Activated CD8-positive, alpha-beta T cell treated with anti-CD3 and anti-CD28 coated beads, Interleukin-2, amount 10 ng/mL, durations not matched to agents 7 days and 5 days (primary cell): ENCODE measurements at regions not wholly inside any gene's neighbourhood (a gene's known extent, or its start where the extent isn't known, plus 50 kb on each side); places are given as distances from the start of the nearest gene placed in this dataset.
"Not testable (repeated sequence)": the region's sequence is repeated elsewhere in the genome, so short reads cannot be mapped to it uniquely, and the experiment has no call there.

Experiments
- ATAC-seq: fragments of 150-1000 bp; cut with Tn5 transposase; one replicate; pipeline ENCODE4 v1.10.0; 2021; ENCODE audit warnings: moderate library complexity
- CTCF ChIA-PET: fragments of 350-600 bp; sonication (Branson Sonifier 250); formaldehyde crosslinking; loops from one replicate; lab custom pipeline; 2021; ENCODE audit warnings: antibody characterized with exemption; lab: Charles Lee
- POLR2A ChIA-PET: fragments of 350-600 bp; sonication (Branson Sonifier 250); formaldehyde crosslinking; loops from one replicate; lab custom pipeline; 2021; ENCODE audit warnings: antibody characterized with exemption; lab: Charles Lee
- DNase-seq: peaks from one replicate; pipeline ENCODE4 v3.0.0-alpha.2; 2020
- H3K27ac Mint-ChIP-seq: one replicate; pipeline ENCODE4 v1.8.0; 2021; ENCODE audit warnings: mild to moderate bottlenecking, mixed read lengths
- H3K27me3 Mint-ChIP-seq: one replicate; pipeline ENCODE4 v1.8.0; 2021; ENCODE audit warnings: low read depth, mixed read lengths
- H3K36me3 Mint-ChIP-seq: one replicate; pipeline ENCODE4 v1.8.0; 2021; ENCODE audit warnings: low read depth, mixed read lengths
- H3K4me1 Mint-ChIP-seq: one replicate; pipeline ENCODE4 v1.8.0; 2021; ENCODE audit warnings: low read depth, mixed read lengths
- H3K4me3 Mint-ChIP-seq: one replicate; pipeline ENCODE4 v1.8.0; 2021; ENCODE audit warnings: mild to moderate bottlenecking, mixed read lengths
- H3K9me3 Mint-ChIP-seq: one replicate; pipeline ENCODE4 v1.8.0; 2022; ENCODE audit warnings: mixed read lengths; ENCODE audit not compliant: insufficient read depth

- DNase-seq = no peak
- POLR2A ChIA-PET = no interaction called here
- H3K36me3 Mint-ChIP-seq = no peaks in the 10 kb centered on the region
- H3K9me3 Mint-ChIP-seq = no peaks in the 10 kb centered on the region
- ATAC-seq = no peak
- CTCF ChIA-PET = interaction anchor here (1.2 kb wide), 1 partner anchor 273 kb away, joined by 3 read pairs; no protein-coding TSS in a partner anchor
- H3K4me1 Mint-ChIP-seq = no peaks in the 10 kb centered on the region
- no peak overlapping the region for H3K27ac Mint-ChIP-seq
- H3K4me3 Mint-ChIP-seq = no peak overlapping the region
- peaks cover 5% of the 10 kb centered on the region for H3K27me3 Mint-ChIP-seq
Measured at GRCh38 chr2:128594651-128594910, 275.9 kb upstream of the HS6ST1 start.

GRCh38 chr2:128594953-128595677 is 276.4 kb upstream of the HS6ST1 start:
- peaks cover 5% of the 10 kb centered on the region for H3K27me3 Mint-ChIP-seq
- no peak for DNase-seq
- no peaks in the 10 kb centered on the region for H3K9me3 Mint-ChIP-seq
- ATAC-seq = no peak
- CTCF ChIA-PET = no interaction called here
- no peaks in the 10 kb centered on the region for H3K36me3 Mint-ChIP-seq
- POLR2A ChIA-PET = no interaction called here
- no peaks in the 10 kb centered on the region for H3K4me1 Mint-ChIP-seq
- H3K27ac Mint-ChIP-seq = no peak overlapping the region
- H3K4me3 Mint-ChIP-seq = no peak overlapping the region

GRCh38 chr2:128595763-128596395 is 277.2 kb upstream of the HS6ST1 start:
- ChIA-PET POLR2A (no interaction called here), CTCF (no interaction called here)
- DNase-seq (no peak), ATAC-seq (no peak)
- Mint-ChIP-seq H3K4me1 (no peaks in the 10 kb centered on the region), H3K9me3 (no peaks in the 10 kb centered on the region), H3K4me3 (no peak overlapping the region), H3K36me3 (no peaks in the 10 kb centered on the region), H3K27ac (no peak overlapping the region), H3K27me3 (no peaks in the 10 kb centered on the region)

- no peak overlapping the region for H3K27ac Mint-ChIP-seq
- H3K4me3 Mint-ChIP-seq = no peak overlapping the region
- ATAC-seq = no peak
- CTCF ChIA-PET = no interaction called here
- H3K27me3 Mint-ChIP-seq = no peaks in the 10 kb centered on the region
- no peaks in the 10 kb centered on the region for H3K4me1 Mint-ChIP-seq
- DNase-seq = no peak
- H3K9me3 Mint-ChIP-seq = no peaks in the 10 kb centered on the region
- no peaks in the 10 kb centered on the region for H3K36me3 Mint-ChIP-seq
- POLR2A ChIA-PET = no interaction called here
Measured at GRCh38 chr2:128596396-128597120, 277.9 kb upstream of the HS6ST1 start.

GRCh38 chr2:128597121-128597762 is 278.6 kb upstream of the HS6ST1 start:
- POLR2A ChIA-PET = no interaction called here
- H3K27ac Mint-ChIP-seq = no peak overlapping the region
- H3K36me3 Mint-ChIP-seq = no peaks in the 10 kb centered on the region
- no peaks in the 10 kb centered on the region for H3K4me1 Mint-ChIP-seq
- ATAC-seq = no peak
- H3K9me3 Mint-ChIP-seq = no peaks in the 10 kb centered on the region
- DNase-seq = no peak
- H3K27me3 Mint-ChIP-seq = no peaks in the 10 kb centered on the region
- CTCF ChIA-PET = no interaction called here
- no peak overlapping the region for H3K4me3 Mint-ChIP-seq

- DNase-seq, H3K4me3 Mint-ChIP-seq, H3K4me1 Mint-ChIP-seq, POLR2A ChIA-PET, ATAC-seq, H3K27me3 Mint-ChIP-seq, CTCF ChIA-PET, H3K27ac Mint-ChIP-seq, H3K36me3 Mint-ChIP-seq, H3K9me3 Mint-ChIP-seq: not testable (repeated sequence)
Measured at GRCh38 chr2:128598260-128598659, 279.6 kb upstream of the HS6ST1 start.

- POLR2A ChIA-PET = no interaction called here
- Mint-ChIP-seq H3K4me3 (no peak overlapping the region), H3K4me1 (no peaks in the 10 kb centered on the region), H3K27me3 (no peaks in the 10 kb centered on the region), H3K36me3 (no peaks in the 10 kb centered on the region), H3K9me3 (no peaks in the 10 kb centered on the region), H3K27ac (no peak overlapping the region)
- DNase-seq (no peak), ATAC-seq (no peak)
- CTCF ChIA-PET = no interaction called here
Measured at GRCh38 chr2:128598862-128599441, 280.3 kb upstream of the HS6ST1 start.

- H3K4me3 Mint-ChIP-seq = no peak overlapping the region
- no peaks in the 10 kb centered on the region for H3K9me3 Mint-ChIP-seq
- ChIA-PET POLR2A (no interaction called here), CTCF (no interaction called here)
- DNase-seq = no peak
- no peaks in the 10 kb centered on the region for H3K4me1 Mint-ChIP-seq
- H3K36me3 Mint-ChIP-seq = no peaks in the 10 kb centered on the region
- no peaks in the 10 kb centered on the region for H3K27me3 Mint-ChIP-seq
- no peak overlapping the region for H3K27ac Mint-ChIP-seq
- no peak for ATAC-seq
Measured at GRCh38 chr2:128599700-128600099, 281.0 kb upstream of the HS6ST1 start.

- ChIA-PET POLR2A (no interaction called here), CTCF (no interaction called here)
- no peaks in the 10 kb centered on the region for H3K4me1 Mint-ChIP-seq
- H3K9me3 Mint-ChIP-seq = no peaks in the 10 kb centered on the region
- H3K27ac Mint-ChIP-seq = no peak overlapping the region
- no peak for DNase-seq
- H3K4me3 Mint-ChIP-seq = no peak overlapping the region
- H3K27me3 Mint-ChIP-seq = no peaks in the 10 kb centered on the region
- no peaks in the 10 kb centered on the region for H3K36me3 Mint-ChIP-seq
- no peak for ATAC-seq
Measured at GRCh38 chr2:128600581-128601297, 282.1 kb upstream of the HS6ST1 start.

GRCh38 chr2:128601298-128602037 is 282.8 kb upstream of the HS6ST1 start:
- no peak overlapping the region for H3K27ac Mint-ChIP-seq

GRCh38 chr2:128602038-128602698 is 283.5 kb upstream of the HS6ST1 start:
- DNase-seq = no peak
- no peak for ATAC-seq
- no peaks in the 10 kb centered on the region for H3K36me3 Mint-ChIP-seq
- H3K27me3 Mint-ChIP-seq = no peaks in the 10 kb centered on the region
- no peaks in the 10 kb centered on the region for H3K4me1 Mint-ChIP-seq
- ChIA-PET CTCF (no interaction called here), POLR2A (no interaction called here)
- no peaks in the 10 kb centered on the region for H3K9me3 Mint-ChIP-seq
- no peak overlapping the region for H3K27ac Mint-ChIP-seq
- H3K4me3 Mint-ChIP-seq = no peak overlapping the region

More at GRCh38 chr2:128601298-128602037, 282.8 kb upstream of the HS6ST1 start:
- Mint-ChIP-seq H3K4me3 (no peak overlapping the region), H3K36me3 (no peaks in the 10 kb centered on the region), H3K27me3 (no peaks in the 10 kb centered on the region), H3K9me3 (no peaks in the 10 kb centered on the region), H3K4me1 (no peaks in the 10 kb centered on the region)
- ATAC-seq (no peak), DNase-seq (no peak)
- POLR2A ChIA-PET = no interaction called here
- CTCF ChIA-PET = no interaction called here
